Activated T-helper 17 cell treated with anti-CD3 and anti-CD28 coated beads, Interleukin-2, amount 50 U/mL, for 72 hours (primary cell): ENCODE measurements at regions not wholly inside any gene's neighbourhood (a gene's known extent, or its start where the extent isn't known, plus 50 kb on each side); places are given as distances from the start of the nearest gene placed in this dataset.

ENCODE experiments used
- ATAC-seq: fragments of 150-1000 bp; cut with Tn5 transposase; replicated peaks from 2 replicates; pipeline ENCODE4 v1.10.0; 2021; ENCODE audit warnings: mild to moderate bottlenecking, moderate library complexity
- H3K27ac Mint-ChIP-seq: one replicate; pipeline ENCODE4 v1.8.0; 2022; ENCODE audit warnings: mixed read lengths
- H3K27me3 Mint-ChIP-seq: one replicate; pipeline ENCODE4 v1.8.0; 2022; ENCODE audit warnings: mixed read lengths
- H3K36me3 Mint-ChIP-seq: one replicate; pipeline ENCODE4 v1.8.0; 2022; ENCODE audit warnings: low read depth, mild to moderate bottlenecking, mixed read lengths
- H3K4me1 Mint-ChIP-seq: one replicate; pipeline ENCODE4 v1.8.0; 2022; ENCODE audit warnings: mixed read lengths
- H3K4me3 Mint-ChIP-seq: one replicate; pipeline ENCODE4 v1.8.0; 2022; ENCODE audit warnings: mild to moderate bottlenecking, mixed read lengths
- H3K9me3 Mint-ChIP-seq: one replicate; pipeline ENCODE4 v1.8.0; 2022; ENCODE audit warnings: mixed read lengths

DNA sequence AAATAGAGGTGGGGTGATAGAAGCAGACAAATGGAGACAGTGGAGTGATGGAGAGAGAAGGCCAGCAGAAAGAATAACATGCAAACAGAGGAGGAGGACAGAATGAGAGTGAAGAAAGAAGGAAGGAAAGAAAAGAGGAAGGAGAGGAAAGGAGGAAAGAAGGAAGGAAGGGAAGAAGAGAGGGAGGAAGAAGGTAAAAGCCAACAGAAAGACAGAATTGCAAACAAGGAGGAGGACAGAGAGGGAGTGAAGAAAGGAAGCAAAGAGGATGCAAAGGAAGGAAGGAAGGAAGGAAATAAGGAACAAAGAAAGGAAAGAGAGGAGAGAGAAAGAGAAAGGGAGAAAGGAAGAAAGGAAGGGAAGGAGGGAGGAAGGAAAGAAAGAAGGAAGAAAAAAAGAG is 444.0 kb downstream of the IRS1 start:
- no peak overlapping the region for H3K27ac Mint-ChIP-seq
- no peaks in the 10 kb centered on the region for H3K9me3 Mint-ChIP-seq
- no peak overlapping the region for H3K4me3 Mint-ChIP-seq
- no peaks in the 10 kb centered on the region for H3K4me1 Mint-ChIP-seq
- no peaks in the 10 kb centered on the region for H3K36me3 Mint-ChIP-seq
- no peak for ATAC-seq
- H3K27me3 Mint-ChIP-seq = peaks cover 15% of the 10 kb centered on the region

- no peak for ATAC-seq
- no peaks in the 10 kb centered on the region for H3K9me3 Mint-ChIP-seq
- no peak overlapping the region for H3K4me3 Mint-ChIP-seq
- H3K36me3 Mint-ChIP-seq = no peaks in the 10 kb centered on the region
- H3K27ac Mint-ChIP-seq = no peak overlapping the region
- H3K4me1 Mint-ChIP-seq = no peaks in the 10 kb centered on the region
- H3K27me3 Mint-ChIP-seq = peaks cover 12% of the 10 kb centered on the region
These were observed 445.2 kb downstream of the IRS1 start for GRCh38 chr2:226354434-226354833.

- ATAC-seq = no peak
- H3K27ac Mint-ChIP-seq = no peak overlapping the region
These were observed 446.6 kb downstream of the IRS1 start for GRCh38 chr2:226352941-226353560.

DNA sequence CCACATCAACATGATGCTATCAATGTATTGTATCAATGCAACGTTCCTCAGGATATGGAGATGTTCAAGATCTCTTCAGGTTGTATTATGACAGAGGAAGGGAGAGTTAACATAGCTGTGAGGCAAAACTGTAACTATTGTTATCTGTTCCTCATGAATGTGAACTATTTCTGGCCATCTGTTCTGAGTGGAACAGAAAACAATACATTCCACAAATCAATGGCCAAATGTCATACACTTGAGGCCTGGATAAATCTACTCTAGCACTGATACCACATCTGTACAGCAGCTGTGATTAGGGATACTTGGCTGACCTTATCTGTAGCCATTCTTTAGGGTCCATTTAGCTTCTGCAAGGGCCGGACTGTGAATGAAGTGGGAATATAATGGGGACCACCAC is 447.9 kb downstream of the IRS1 start:
- Mint-ChIP-seq H3K4me1 (no peaks in the 10 kb centered on the region), H3K27me3 (peaks cover 4% of the 10 kb centered on the region)

More at GRCh38 chr2:226352941-226353560, 446.6 kb downstream of the IRS1 start:
- H3K4me1 Mint-ChIP-seq = no peaks in the 10 kb centered on the region
- no peaks in the 10 kb centered on the region for H3K9me3 Mint-ChIP-seq
- no peaks in the 10 kb centered on the region for H3K36me3 Mint-ChIP-seq
- H3K27me3 Mint-ChIP-seq = peaks cover 8% of the 10 kb centered on the region
- H3K4me3 Mint-ChIP-seq = no peak overlapping the region

GRCh38 chr2:226339616-226340015 is 460.0 kb downstream of the IRS1 start:
- H3K4me1 Mint-ChIP-seq = no peaks in the 10 kb centered on the region
- ATAC-seq = no peak

More for the DNA sequence above, 447.9 kb downstream of the IRS1 start:
- Mint-ChIP-seq H3K9me3 (no peaks in the 10 kb centered on the region), H3K4me3 (no peak overlapping the region), H3K36me3 (no peaks in the 10 kb centered on the region), H3K27ac (no peak overlapping the region)
- no peak for ATAC-seq

GRCh38 chr2:226338825-226339224 is 460.8 kb downstream of the IRS1 start:
- Mint-ChIP-seq H3K4me3 (no peak overlapping the region), H3K27ac (no peak overlapping the region), H3K27me3 (no peaks in the 10 kb centered on the region), H3K36me3 (no peaks in the 10 kb centered on the region), H3K4me1 (no peaks in the 10 kb centered on the region), H3K9me3 (no peaks in the 10 kb centered on the region)
- no peak for ATAC-seq

More at GRCh38 chr2:226339616-226340015, 460.0 kb downstream of the IRS1 start:
- no peak overlapping the region for H3K27ac Mint-ChIP-seq
- no peaks in the 10 kb centered on the region for H3K9me3 Mint-ChIP-seq
- no peaks in the 10 kb centered on the region for H3K36me3 Mint-ChIP-seq
- no peaks in the 10 kb centered on the region for H3K27me3 Mint-ChIP-seq
- no peak overlapping the region for H3K4me3 Mint-ChIP-seq

- Mint-ChIP-seq H3K9me3 (no peaks in the 10 kb centered on the region), H3K36me3 (no peaks in the 10 kb centered on the region), H3K27me3 (no peaks in the 10 kb centered on the region), H3K4me3 (no peak overlapping the region), H3K27ac (no peak overlapping the region), H3K4me1 (no peaks in the 10 kb centered on the region)
- ATAC-seq = no peak
These were observed 461.5 kb downstream of the IRS1 start for GRCh38 chr2:226337941-226338600.

- no peaks in the 10 kb centered on the region for H3K9me3 Mint-ChIP-seq
- H3K4me3 Mint-ChIP-seq = no peak overlapping the region
- H3K4me1 Mint-ChIP-seq = no peaks in the 10 kb centered on the region
- no peak for ATAC-seq
- H3K36me3 Mint-ChIP-seq = no peaks in the 10 kb centered on the region
- H3K27ac Mint-ChIP-seq = no peak overlapping the region
- H3K27me3 Mint-ChIP-seq = no peaks in the 10 kb centered on the region
These were observed 463.3 kb downstream of the IRS1 start for GRCh38 chr2:226336283-226336682.

DNA sequence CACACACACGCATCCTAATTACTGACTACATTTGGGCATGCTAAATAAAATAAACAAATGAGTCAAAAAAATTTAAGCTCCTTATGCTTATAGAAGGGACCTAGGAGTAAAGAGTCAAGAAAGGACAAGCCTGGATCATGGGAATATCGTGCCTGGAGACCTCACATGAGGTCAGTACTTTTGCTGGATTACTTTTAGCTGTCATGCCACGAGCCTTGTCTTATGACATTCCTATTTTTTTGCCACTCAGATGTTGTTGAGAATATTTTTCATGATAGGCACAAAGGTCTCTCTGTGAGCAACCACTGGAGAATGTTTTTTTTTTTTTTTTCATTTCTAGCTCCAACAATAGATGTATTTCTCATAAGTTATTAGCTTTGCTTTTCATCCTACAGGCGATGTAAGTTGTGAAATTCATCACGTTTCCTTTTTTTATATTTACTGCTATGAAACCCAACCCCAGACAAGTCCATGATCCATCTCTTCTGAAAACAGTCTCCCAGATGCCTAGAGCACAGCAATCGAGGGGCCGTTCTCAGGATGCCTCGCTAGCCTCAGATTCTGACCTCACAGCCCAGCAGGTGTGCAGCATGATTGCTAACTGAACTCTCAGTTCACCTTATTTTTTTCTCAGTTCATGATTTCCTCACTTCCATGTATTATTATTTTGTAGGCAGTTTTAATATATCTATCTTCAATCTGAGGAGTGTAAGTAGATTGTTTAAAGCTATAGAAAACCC is 464.5 kb downstream of the IRS1 start:
- no peak for ATAC-seq
- no peak overlapping the region for H3K27ac Mint-ChIP-seq
- no peaks in the 10 kb centered on the region for H3K27me3 Mint-ChIP-seq
- H3K4me3 Mint-ChIP-seq = no peak overlapping the region
- no peaks in the 10 kb centered on the region for H3K4me1 Mint-ChIP-seq
- H3K36me3 Mint-ChIP-seq = no peaks in the 10 kb centered on the region
- no peaks in the 10 kb centered on the region for H3K9me3 Mint-ChIP-seq

DNA sequence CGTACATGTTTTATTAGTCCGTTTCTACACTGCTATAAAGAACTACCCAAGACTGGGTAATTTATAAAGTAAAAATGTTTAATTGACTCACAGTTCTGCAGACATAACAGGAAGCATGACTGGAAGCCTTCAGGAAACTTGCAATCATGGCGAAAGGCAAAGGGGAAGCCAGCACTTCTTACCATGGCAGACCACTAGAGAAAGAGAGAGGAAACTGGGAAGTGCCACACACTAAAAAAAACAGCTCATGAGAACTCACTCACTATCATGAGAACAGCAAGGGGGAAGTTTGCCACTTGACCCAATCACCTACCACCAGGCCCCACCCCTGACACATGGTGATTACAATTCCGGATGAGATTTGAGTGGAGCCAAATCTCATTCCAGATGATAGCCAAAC is 466.2 kb downstream of the IRS1 start:
- Mint-ChIP-seq H3K27me3 (no peaks in the 10 kb centered on the region), H3K27ac (no peak overlapping the region), H3K4me3 (no peak overlapping the region), H3K4me1 (no peaks in the 10 kb centered on the region), H3K9me3 (no peaks in the 10 kb centered on the region), H3K36me3 (no peaks in the 10 kb centered on the region)
- no peak for ATAC-seq

DNA sequence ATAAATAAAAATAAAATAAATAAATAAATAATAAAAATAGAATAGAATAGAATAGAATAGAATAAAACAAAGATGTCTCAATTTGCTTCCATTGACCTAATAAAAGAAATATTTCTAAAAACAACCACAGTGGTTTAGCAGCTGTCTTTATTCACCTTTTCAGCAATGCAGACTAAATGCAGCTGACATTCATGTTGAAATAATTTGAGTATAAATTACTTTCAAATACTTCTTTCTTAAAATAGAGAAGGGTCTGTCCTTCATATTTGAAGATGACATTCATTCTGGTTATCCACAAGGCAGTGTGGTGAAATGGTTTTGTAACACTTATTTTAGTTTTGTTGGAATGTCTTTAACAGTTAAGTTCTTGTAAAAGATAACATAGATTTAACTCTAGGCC is 469.4 kb downstream of the IRS1 start:
- H3K9me3 Mint-ChIP-seq = no peaks in the 10 kb centered on the region

GRCh38 chr2:226329180-226329579 is 470.4 kb downstream of the IRS1 start:
- H3K9me3 Mint-ChIP-seq = no peaks in the 10 kb centered on the region
- H3K36me3 Mint-ChIP-seq = no peaks in the 10 kb centered on the region

More for the DNA sequence above, 469.4 kb downstream of the IRS1 start:
- no peak overlapping the region for H3K4me3 Mint-ChIP-seq
- no peak for ATAC-seq
- no peaks in the 10 kb centered on the region for H3K27me3 Mint-ChIP-seq
- H3K27ac Mint-ChIP-seq = no peak overlapping the region
- H3K36me3 Mint-ChIP-seq = no peaks in the 10 kb centered on the region
- H3K4me1 Mint-ChIP-seq = no peaks in the 10 kb centered on the region

GRCh38 chr2:226327830-226328229 is 471.8 kb downstream of the IRS1 start:
- no peaks in the 10 kb centered on the region for H3K4me1 Mint-ChIP-seq
- no peak for ATAC-seq
- no peak overlapping the region for H3K4me3 Mint-ChIP-seq
- H3K27ac Mint-ChIP-seq = no peak overlapping the region
- H3K27me3 Mint-ChIP-seq = peaks cover 3% of the 10 kb centered on the region
- no peaks in the 10 kb centered on the region for H3K9me3 Mint-ChIP-seq
- H3K36me3 Mint-ChIP-seq = no peaks in the 10 kb centered on the region

More at GRCh38 chr2:226329180-226329579, 470.4 kb downstream of the IRS1 start:
- Mint-ChIP-seq H3K4me3 (no peak overlapping the region), H3K27me3 (no peaks in the 10 kb centered on the region), H3K27ac (no peak overlapping the region), H3K4me1 (no peaks in the 10 kb centered on the region)
- no peak for ATAC-seq

DNA sequence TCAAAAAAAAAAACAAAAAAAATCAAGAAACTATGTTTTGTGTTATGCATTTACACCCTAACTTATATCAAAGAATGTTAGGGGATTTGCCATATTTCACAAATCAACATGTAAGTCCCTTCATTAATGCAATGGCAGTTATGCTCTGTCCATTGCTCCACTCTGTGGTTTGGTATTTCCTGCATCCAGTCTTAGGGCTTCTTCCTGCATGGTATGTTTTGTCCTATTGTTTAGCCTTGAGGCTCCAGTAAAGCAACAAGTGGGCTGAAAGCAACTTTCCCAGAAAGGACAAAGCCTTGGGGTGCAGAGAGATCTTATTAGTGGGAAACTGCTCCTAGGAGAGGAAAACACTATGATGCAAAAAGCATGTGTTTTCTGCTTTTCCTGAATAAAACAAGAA is 474.1 kb downstream of the IRS1 start:
- no peaks in the 10 kb centered on the region for H3K4me1 Mint-ChIP-seq
- no peak for ATAC-seq
- H3K9me3 Mint-ChIP-seq = no peaks in the 10 kb centered on the region
- H3K27me3 Mint-ChIP-seq = peaks cover 5% of the 10 kb centered on the region
- no peak overlapping the region for H3K27ac Mint-ChIP-seq
- H3K4me3 Mint-ChIP-seq = no peak overlapping the region
- no peaks in the 10 kb centered on the region for H3K36me3 Mint-ChIP-seq
